Limb (tissue), 2 donors: ENCODE measurements at regions not wholly inside any gene's neighbourhood (a gene's known extent, or its start where the extent isn't known, plus 50 kb on each side); places are given as distances from the start of the nearest gene placed in this dataset.
A peak's percentile ranks its signal among the peaks of the same experiment; 100 is the strongest.

Experiments used
- DNase-seq, 2 donors: peaks; one replicate each; pipeline ENCODE4 v3.0.0-alpha.2; 2016; ENCODE audit errors: extremely low spot score in 2 of 2

DNA sequence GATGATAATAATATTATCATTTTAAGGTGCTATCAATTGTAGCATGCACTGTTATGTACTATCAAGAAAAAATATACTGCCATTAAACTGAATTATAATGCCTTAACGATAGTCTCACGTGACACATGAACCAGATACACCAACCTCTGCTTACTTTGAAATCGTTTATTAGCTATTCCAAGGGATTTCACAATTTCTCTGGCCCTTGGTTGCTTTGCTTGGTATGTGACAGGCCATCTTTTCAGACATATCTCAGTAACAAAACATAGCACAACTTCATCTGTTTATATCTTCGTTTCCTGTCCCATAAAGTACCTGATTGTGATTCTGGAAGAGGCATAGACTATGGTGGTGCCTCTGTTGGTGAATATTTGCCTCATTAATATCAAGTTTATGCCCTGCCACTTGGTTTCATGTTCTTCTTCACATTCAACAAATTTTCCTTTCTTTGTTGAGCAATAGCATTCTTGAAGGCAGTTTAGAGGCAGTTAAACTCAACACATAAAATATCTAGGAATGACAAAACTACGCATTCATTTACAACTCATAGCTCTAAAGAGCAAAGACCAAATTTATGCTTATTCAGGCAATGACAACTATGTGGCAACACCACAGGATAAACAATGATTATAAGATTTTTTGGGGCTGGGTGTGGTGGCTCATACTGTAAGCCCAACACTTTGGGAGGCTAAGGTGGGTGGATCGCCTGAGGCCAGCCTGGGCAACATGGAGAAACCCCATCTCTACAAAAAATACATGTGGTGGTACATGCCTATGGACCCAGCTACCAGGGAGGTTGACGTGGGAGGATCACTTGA lies 84.3 kb downstream of the MCFD2 start:
- no peak for DNase-seq

DNA sequence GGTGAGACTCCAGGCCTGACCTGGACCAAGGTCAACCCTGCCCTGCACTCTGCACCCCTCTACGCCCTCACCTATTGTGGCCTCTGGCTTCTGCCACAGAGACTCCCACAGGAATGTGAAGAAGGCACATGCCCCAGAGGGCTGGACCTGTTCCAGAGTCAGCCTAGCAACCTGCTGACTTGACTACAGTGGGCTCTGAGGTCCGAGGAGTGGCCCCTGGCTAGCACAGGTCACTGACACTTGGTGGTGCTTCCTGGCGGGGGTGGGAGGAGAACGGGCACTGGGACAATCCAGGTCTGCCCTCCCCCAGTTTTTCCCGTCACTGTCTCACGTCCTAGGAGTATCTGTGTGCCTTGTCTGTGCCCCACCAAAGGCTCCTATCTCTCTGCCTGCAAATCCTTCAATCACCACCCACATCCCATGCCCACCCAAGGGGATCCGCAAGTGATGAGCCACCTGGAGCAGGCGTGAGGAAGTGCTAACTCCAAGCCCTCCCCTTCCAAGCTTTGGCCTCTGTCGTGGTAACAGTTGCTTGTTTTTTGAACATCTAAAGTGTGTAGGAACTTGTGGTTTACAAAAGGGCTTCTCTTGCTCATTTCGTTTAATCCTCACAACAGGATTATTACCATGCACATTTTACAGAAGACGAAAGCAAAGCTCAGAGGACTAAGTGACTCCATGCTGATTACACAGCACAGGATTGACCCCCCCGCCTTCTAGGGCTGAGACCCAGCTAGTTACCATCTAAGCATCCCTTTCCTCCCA lies 86.2 kb downstream of the MCFD2 start:
- peak in 1 of 2 donors; percentile 8 for DNase-seq

DNA sequence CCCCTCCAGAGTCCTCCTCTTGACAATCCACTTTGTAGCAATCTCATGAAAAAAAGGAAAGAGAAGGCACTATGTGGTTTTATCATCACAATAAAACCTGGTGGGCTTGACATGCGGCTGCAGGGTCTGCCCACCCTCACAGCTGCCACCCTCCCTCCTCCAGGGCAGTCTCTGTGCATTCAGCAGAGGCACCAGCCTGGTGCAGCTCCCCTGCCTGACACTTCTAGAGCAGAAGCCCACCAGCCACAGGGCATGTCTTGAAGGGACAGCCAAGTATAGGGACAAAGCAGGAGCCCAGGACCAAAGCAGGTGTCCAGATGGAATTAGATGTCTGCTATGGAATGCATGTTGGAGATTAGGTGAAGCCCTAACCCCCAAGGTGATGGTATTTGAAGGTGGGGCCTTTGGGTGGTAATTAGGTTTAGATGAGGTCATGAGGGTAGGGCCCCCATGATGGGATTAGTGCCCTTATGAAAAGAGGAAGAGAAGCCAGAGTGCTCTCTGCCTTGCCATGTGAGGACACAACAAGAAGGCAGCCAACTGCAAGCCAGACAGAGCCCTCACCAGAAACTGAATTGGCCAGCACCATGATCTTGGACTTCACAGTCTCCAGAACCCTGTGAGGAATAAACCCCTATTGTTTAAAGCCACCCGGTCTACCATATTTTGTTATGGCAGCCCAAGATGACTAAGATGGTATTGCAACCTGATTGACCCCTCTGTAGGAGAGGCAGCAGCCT lies 86.9 kb downstream of the MCFD2 start:
- no peak for DNase-seq

DNA sequence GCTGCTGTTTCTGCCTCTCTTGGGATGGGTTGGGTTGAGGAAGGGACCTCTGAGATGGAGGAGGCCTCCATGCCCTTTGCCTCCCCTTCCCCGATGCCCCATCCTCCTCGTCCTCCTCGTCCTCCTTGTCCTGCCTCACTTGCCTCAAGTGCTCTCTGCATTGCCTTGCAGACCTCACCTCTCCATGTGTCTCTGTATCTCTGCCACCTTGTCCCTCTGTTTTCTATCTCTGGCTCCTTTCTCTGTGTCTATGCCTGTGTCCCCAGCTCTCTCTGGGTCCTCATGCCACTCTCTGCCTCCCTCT lies 87.5 kb downstream of the MCFD2 start:
- no peak for DNase-seq

DNA sequence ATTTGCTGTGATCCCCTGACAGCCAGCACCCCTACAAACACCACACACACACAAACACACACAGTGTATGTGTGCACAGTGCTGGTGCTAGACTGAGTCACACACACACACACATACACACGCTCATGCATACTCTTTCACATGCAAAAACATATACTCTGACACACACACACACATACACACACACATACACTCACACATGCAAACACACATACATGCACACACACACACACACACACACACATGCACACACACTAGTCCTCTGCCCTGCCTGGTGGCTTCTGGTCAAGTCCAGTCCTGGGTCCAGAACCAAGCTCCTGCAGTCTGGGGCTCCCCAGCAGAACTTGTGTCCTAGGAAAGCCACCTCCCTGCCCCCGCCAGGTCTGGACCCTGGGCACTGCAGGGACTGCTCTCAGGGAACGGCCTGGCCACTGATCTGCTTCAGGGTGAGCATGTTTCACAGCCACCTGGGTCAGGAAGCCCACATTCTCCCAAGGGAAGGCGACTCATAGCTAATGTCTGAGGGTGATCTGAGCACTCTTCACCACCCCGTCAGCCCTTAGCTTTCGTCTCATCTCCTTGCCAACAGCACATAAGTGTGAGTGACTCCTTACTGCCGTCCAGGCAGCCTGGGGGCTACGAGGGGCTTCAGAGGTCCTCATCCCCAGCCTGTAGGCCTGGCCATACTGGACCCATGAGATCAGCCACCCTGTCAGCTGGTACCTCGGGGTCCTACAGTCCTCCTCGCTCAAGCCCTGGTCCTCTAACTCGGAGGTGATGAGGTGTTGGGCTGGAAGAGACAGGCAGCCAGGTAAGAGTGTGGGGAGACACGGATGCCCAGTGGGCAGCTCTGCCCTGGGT lies 88.1 kb downstream of the MCFD2 start:
- peak in 1 of 2 donors; percentile 21 for DNase-seq

DNA sequence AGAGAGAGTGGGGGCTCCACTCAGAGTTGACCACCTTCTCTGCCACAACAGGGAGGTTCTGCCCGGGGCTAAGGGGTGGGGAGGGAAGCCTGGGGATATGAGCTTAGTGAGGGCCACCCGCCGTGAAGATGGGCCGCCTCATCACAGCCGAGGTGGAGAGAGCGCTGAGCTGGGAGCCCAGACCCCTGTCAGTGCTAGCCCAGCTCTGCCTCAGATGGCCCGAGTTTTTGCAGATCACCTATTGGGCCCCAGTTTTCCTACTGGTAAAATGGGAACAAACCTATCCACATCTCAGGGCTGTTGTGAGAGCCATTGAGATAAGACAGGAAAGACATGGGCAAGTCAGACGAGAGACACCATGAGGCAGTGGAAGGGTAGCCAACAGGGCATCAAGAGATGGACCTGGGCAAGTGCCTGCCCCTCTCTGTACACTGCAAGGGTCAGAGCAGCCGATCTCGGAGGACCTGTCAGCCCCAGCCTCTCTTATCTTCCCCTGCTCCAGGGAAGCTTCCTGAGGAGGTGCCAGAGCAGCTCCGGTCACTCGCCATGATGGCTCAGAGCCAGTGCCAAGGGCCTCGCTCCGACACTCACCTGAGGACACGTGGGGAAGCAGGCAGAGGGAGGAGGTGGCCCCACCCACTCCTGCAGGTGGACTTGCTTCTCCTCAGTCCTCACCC lies 88.9 kb downstream of the MCFD2 start:
- DNase-seq = peak in 1 of 2 donors; percentile 20

DNA sequence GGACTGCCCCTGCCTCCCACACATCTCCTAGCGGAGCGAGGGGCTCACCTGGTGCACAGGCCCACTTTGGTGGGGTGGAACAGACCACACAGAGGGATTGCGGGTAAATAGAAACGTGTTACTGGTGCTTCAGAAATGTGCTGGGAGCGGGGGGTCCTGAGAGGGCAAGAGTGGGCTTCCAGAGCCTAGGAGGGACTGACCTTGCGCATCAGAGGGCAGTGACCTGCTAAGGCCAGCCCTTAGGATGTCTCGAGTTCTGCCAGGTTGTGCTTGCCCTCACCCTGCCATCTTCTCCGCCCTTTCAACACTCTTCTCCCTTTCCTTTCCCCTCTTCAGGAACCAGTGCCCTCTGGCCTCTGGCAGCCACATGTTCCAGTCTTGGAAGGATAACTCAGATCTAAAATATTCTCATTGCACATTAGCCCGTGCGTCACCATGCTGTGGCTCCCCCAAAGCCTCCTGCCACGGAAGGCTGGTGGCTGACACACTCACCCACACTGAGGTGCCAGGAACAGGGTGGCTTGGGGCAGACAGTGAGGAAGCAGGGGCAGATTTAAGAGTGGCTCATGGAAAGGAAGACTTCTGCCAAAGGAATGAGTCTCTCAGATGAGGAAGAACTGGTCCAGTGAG lies 89.6 kb downstream of the MCFD2 start:
- no peak for DNase-seq

DNA sequence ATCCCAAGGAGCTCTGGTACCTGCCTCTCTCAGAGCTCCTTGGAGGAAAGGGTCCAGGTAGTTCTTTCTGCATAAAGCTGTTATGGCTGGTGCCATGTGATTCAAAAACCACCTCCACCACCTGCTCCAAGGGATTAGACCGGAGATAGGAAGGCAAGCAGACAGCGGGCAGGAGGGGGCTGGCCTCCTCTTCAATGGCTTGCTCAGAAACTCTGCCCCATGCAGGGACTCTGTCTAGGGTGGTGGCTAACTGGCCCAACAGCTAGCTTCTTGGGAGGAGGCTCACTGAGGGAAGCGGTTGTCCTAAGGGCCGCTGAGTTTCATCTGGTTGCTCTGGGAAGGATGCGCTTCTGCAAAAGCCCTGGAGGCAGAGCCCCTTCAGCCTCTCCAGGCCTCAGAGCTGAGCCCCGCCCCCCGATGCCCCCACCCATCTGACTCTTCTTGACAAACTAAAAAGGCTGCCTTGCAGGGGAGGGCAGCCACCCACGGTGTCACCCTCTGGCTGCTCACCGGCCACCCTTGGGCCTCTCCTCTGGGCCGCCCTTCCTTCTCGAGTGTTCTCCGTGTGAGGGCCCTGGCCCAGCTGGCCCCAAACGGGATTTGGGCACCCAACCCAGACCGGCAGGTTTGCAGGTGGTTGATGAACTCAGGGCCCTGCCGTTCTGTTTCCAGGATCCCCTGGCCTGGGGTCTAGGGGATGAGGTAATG lies 90.2 kb downstream of the MCFD2 start:
- DNase-seq = no peak

DNA sequence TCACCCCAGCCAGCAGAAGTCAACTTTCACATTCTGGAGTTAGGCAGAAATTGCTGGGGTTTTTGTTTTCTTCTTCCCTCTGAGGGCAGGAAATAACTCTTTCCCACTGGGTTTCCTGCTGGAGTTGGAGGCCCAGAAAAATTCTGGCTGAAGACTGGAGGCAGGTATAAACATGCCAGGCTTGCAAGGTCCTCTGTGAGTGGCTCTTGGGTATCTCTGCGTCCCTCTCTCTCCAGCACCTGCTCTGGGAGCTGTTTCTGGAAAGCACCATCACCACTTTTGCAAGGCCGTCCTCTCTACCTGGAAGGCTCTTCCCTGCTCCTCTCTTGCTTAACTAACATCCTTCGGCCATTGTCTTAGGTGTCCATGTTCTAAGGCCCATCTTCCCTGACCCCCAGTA lies 91.0 kb downstream of the MCFD2 start:
- no peak for DNase-seq

DNA sequence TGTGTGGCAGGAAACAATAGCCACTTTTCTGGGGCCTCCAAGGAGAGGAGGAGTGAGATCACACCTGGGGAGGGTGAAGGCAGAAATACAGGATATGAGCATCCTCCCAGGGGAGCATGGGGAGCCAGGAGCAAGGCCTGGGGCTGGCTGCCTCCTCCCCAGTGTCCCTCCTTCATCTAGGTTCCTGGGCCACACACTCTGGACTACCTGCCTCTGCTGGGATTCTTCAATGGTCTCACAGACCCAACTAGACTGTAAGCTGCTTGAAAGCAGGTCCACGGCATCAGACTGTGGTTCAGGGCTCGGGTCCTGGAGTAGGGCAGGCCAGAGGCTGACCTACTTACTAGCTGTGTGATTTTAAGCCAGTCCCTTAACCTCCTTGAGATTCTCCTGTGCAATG lies 94.0 kb downstream of the MCFD2 start:
- no peak for DNase-seq

DNA sequence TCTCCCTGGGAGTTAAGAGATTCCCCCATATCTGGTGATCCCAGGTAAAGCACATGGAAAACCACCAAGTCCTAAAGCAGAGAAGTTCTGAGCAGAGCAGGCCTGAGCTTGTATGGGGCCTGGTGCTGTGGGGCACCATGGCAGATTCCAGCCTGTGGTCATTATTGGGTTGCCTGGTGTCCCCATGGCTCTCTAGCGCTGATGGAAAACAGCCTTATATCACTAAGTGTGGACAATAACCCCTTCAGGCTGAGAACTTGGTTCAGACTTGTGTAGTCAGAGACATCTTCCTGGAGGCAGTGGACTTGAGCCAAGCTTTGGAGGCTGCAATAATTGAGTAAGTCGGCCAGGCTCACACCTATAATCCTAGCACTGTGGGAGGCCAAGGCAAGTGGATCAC lies 96.8 kb downstream of the MCFD2 start:
- DNase-seq = peak in 1 of 2 donors; percentile 11

DNA sequence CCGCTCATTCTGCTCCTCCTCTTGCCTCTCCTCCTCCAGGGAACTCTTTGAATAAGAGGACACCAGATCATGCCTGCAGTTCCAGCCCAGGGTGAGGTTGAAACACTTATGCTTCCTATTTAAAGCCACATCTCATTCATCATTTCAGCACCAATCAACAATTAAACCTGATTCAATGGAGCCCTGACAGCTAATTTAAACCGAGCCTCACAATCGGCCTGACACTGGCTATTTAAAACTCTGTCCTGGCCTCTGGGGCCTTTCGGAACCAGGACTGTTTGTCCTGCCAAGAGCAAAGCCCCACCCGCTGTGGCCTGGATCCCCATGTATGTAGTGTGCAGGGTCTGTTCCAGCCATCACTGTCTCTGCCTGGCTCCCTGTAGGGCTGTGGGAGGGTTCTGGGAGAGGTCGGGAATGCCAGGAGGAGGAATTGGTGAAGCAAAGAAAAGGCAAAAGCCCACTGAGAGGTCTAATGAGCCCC lies 97.4 kb downstream of the MCFD2 start:
- DNase-seq = peak in 1 of 2 donors; percentile 27

DNA sequence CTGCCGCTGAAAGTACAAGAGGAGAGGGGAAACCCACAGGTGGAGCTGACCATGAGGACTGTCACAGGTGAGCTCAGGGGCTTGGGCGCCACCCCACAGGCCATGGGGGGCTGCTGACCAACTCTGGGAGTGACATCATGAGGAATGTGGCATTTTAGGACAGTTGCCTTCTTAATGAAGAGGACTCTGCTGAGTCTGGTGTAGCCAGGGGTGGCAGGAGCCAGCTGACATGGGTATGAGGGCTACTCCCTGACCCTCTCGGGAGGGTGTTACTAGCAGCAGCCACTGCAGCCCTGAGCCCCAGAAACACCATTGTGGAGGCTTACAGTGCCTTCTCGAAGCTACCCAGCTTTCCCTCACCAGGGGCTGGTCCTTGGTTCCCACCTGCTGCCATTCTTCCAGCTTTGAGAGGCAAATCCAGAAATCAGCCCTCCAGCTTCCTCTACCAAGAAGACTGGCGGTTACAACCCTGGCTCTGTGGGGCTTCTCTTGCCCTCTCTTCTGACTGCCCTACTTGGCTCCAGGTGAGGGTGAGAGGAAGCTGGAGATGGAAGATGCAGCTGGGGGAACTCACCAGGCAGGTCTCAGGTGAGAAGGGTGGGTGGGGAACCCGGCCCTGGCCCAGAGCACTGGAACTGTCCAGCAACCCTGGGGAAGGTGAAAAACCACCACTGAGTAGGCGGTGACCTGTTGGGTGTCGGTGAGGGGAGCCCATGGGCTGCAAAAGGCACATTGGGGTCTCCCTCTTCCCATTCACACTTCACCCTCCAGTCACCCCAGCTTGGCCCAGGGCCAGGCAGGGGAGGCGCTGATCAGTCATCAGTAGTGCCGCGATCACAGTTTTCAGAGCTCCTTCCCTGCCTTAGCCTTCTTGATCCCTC lies 98.5 kb downstream of the MCFD2 start:
- DNase-seq = peak in 1 of 2 donors; percentile 21

DNA sequence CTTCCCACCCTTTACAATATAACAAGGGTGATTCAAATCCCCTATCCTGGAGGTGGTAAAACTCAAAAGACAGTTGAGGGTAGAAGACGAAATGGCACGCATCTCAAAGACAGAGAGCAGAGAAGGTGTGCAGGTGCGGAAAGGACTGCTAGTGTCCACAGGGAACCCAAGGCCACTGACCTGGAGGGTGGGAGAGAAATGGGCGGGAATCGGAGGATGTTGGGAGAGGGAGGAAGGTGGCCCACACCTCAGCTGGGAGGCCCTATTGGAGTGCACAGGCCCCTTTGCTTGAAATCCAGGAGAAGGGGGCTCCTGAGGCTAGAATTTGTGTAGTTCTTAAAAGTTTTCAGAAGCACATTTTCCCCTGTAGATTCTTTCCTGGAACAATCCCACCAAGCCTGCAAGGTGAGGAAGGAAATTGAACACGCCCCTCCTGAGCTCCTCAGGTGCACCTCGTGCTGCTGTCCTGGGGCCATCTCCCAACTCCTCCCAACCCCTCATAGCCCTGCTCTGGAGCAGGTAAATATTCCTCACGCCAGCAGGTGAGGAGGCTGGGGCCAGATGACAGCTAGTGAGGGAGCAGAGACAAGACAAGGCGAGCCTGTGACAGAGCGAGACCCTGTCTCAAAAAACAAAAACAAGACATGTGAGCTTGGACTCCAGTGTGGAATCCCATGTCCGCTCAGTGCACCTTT lies 99.3 kb downstream of the MCFD2 start:
- DNase-seq = peak in 1 of 2 donors; percentile 14

DNA sequence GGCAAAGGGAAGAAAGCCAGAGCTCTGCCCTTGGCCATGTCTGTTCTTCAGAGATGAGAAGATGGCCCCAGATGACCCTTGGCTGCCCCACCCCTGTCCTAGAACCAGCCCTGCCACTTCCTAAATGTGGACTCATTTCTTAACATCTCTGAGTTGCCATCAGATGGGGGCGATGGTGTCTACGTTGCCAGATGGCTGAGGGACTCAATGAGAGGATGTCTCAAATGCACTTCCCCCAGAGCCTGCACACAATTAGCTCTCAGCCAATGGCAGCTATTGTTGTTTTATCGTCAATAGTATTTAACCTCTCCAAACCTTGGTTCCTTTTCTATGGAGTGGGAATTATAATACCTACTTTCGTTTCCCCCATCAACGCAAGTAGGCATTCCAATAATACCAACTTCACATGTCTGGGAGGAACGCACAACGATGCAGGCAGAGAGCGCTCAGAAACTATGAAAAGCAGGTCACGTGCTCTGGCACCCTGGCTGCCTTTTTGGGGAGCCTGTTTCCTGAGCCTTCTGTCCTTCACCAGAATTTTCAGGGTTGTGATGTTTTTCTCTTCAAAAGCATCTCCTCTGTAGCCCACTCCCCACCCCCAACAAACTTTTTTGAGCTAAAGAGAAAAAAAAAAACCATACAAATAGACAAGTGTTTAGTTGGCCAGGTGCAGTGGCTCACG lies 100.3 kb downstream of the MCFD2 start:
- peak in 1 of 2 donors; percentile 17 for DNase-seq

DNA sequence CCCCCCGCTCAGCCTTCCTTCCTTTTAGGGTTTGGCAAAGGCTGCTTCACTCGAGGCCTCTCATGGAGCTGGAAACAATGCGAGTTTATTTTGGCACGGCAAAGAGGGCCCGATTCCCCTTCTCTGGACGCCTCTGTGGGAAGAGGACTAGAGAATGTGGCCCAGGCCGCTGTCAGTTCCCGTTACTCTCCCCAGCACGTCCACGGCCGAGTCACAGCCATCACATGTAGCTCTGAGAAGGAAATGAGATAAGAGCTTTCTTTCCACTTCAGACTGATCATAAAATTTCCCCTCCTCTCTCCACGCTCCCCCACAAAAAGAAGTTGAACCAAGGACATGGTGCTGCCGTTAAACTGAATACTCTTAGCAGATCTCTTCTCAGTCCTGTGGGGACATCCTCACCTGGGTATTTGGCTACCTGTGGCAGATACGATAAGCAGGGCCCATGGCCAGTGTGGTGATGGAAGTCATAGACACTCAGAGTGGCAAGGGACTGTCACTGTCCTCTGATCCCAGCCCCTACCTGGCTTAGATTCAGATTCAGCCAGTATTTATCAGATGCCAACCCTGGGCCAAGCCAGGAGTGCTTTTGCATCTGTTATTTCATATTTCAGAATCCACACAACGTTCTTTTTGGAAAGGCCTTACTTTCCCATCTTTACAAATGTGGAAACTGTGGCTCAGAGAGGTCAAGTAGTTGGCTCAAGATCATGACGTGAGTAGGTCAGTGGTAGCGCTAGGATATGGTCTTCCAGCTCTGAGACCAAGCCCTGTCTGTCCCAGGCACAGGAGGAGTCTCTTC lies 101.2 kb downstream of the MCFD2 start:
- peak; percentile 64 to 66 for DNase-seq
